ENCODE measurements at regions not wholly inside any gene's neighbourhood (a gene's known extent, or its start where the extent isn't known, plus 50 kb on each side); places are given as distances from the start of the nearest gene placed in this dataset.

- CTCF ChIA-PET = no interaction called here
- no peaks in the 10 kb centered on the region for H3K4me1 ChIP-seq (ENCODE audit: control insufficient read depth in 1 of 2, insufficient read depth in 2 of 2, low read length in 2 of 2)
- ATAC-seq (no peak), DNase-seq (ENCODE audit: low read depth, low spot score) (no peak)
- H3K9me2 ChIP-seq (ENCODE audit: insufficient read depth) = no peaks in the 10 kb centered on the region
- no peak overlapping the region for H2AFZ ChIP-seq (ENCODE audit: low read depth, low read length, poor library complexity, severe bottlenecking)
- H3K9me3 ChIP-seq (ENCODE audit: control insufficient read depth in 1 of 2, insufficient read depth in 1 of 2, low read depth in 1 of 2, low read length in 2 of 2) = no peaks in the 10 kb centered on the region
- RAD21 ChIA-PET (ENCODE audit: low non-redundant PET in 1 of 2, low total read pairs in 2 of 2, uncharacterized antibody in 2 of 2, unreplicated experiment in 2 of 2) = no interaction called here
- POLR2A ChIA-PET = no interaction called here
- no TSS peak for BruUV-seq (replicated peaks)
- no peaks in the 10 kb centered on the region for H3K36me3 ChIP-seq (ENCODE audit: control insufficient read depth in 1 of 2, insufficient read depth in 2 of 2, low read length in 2 of 2)
- no peak overlapping the region for H3K4me2 ChIP-seq (ENCODE audit: low read length)
- no peak overlapping the region for H3K9ac ChIP-seq (ENCODE audit: low read length)
- no peak overlapping the region for H3K27ac ChIP-seq (ENCODE audit: low read depth, low read length)
- no peak for TF ChIP-seq POLR2A (IDR thresholded peaks at IDR 0.05; ENCODE audit: borderline replicate concordance, extremely low read depth, insufficient read depth, insufficient read length)
- TF ChIP-seq SRF (IDR thresholded peaks at IDR 0.05; ENCODE audit: low read depth) = no peak
- no peak for TF ChIP-seq ZFX (IDR thresholded peaks at IDR 0.05)
- TF ChIP-seq CTCF (IDR thresholded peaks at IDR 0.05 in 2 of 3, conservative IDR thresholded peaks at IDR 0.05 in 1 of 3; ENCODE audit: borderline replicate concordance in 1 of 3, insufficient read depth in 1 of 3, low read depth in 2 of 3, low read length in 2 of 3) = no peak
- H4K20me1 ChIP-seq (ENCODE audit: insufficient read depth) = no peaks in the 10 kb centered on the region
- H3K4me3 ChIP-seq (replicated peaks in 1 of 2; ENCODE audit: low read depth in 1 of 2, low read length in 2 of 2) = no peak overlapping the region
- intact Hi-C loops (cut with micrococcal nuclease) = no loop called here
- H3K79me2 ChIP-seq (ENCODE audit: insufficient read depth, low read length) = no peaks in the 10 kb centered on the region
- peaks cover 6% of the 10 kb centered on the region for H3K27me3 ChIP-seq (ENCODE audit: insufficient read depth, low read length)
Observed at GRCh38 chr10:76643511-76643911, 994.1 kb downstream of the KCNMA1 start.

GRCh38 chr10:76642358-76642757, 995.2 kb downstream of the KCNMA1 start:
- Histone ChIP-seq H4K20me1 (ENCODE audit: insufficient read depth) (no peaks in the 10 kb centered on the region), H3K9me3 (ENCODE audit: control insufficient read depth in 1 of 2, insufficient read depth in 1 of 2, low read depth in 1 of 2, low read length in 2 of 2) (no peaks in the 10 kb centered on the region), H3K9ac (ENCODE audit: low read length) (no peak overlapping the region), H3K79me2 (ENCODE audit: insufficient read depth, low read length) (no peaks in the 10 kb centered on the region), H3K4me3 (replicated peaks in 1 of 2; ENCODE audit: low read depth in 1 of 2, low read length in 2 of 2) (no peak overlapping the region), H2AFZ (ENCODE audit: low read depth, low read length, poor library complexity, severe bottlenecking) (no peak overlapping the region), H3K27ac (ENCODE audit: low read depth, low read length) (no peak overlapping the region), H3K27me3 (ENCODE audit: insufficient read depth, low read length) (peaks cover 6% of the 10 kb centered on the region), H3K4me1 (ENCODE audit: control insufficient read depth in 1 of 2, insufficient read depth in 2 of 2, low read length in 2 of 2) (no peaks in the 10 kb centered on the region), H3K36me3 (ENCODE audit: control insufficient read depth in 1 of 2, insufficient read depth in 2 of 2, low read length in 2 of 2) (no peaks in the 10 kb centered on the region), H3K9me2 (ENCODE audit: insufficient read depth) (no peaks in the 10 kb centered on the region), H3K4me2 (ENCODE audit: low read length) (no peak overlapping the region)
- no peak for TF ChIP-seq ZNF274 (IDR thresholded peaks at IDR 0.05; ENCODE audit: low read depth, low read length)
- no peak for TF ChIP-seq EGR1 (IDR thresholded peaks at IDR 0.05; ENCODE audit: low read depth)
- TF ChIP-seq ATF3 (IDR thresholded peaks at IDR 0.05) = no peak
- TF ChIP-seq SIN3A (IDR thresholded peaks at IDR 0.05; ENCODE audit: low read depth) = no peak
- intact Hi-C loops (cut with micrococcal nuclease) = no loop called here
- ChIA-PET POLR2A (no interaction called here), RAD21 (ENCODE audit: low non-redundant PET in 1 of 2, low total read pairs in 2 of 2, uncharacterized antibody in 2 of 2, unreplicated experiment in 2 of 2) (no interaction called here), CTCF (no interaction called here)
- BruUV-seq (replicated peaks) = no TSS peak
- ATAC-seq = no peak
- DNase-seq (ENCODE audit: low read depth, low spot score) = no peak
